Neural cell (in vitro differentiated cells): ENCODE measurements at regions not wholly inside any gene's neighbourhood (a gene's known extent, or its start where the extent isn't known, plus 50 kb on each side); places are given as distances from the start of the nearest gene placed in this dataset.

Experiments used
- EZH2 ChIP-seq: fragments of 200-600, 300-800 bp; shearing (Covaris generic), sonication (generic); IDR thresholded peaks from 2 replicates; pipeline ENCODE4 v1.6.1; 2014; ENCODE audit warnings: antibody characterized with exemption, low read length, borderline replicate concordance, mild to moderate bottlenecking; ENCODE audit not compliant: insufficient read depth, poor library complexity, severe bottlenecking
- POLR2AphosphoS5 ChIP-seq: IDR thresholded peaks from 2 replicates; pipeline ENCODE4 v1.6.1; 2012
- RAD21 ChIP-seq: fragments of 450-650 bp; conservative IDR thresholded peaks from 2 replicates; pipeline ENCODE4 v1.6.1; 2014; ENCODE audit warnings: antibody characterized with exemption, mild to moderate bottlenecking, moderate library complexity
- SMC3 ChIP-seq: fragments of 450-650 bp; conservative IDR thresholded peaks from 2 replicates; pipeline ENCODE4 v1.6.1; 2014; ENCODE audit warnings: antibody characterized with exemption, mild to moderate bottlenecking, moderate library complexity; ENCODE audit not compliant: poor library complexity
- TAF1 ChIP-seq: IDR thresholded peaks from 2 replicates; pipeline ENCODE4 v1.6.1; 2012; ENCODE audit warnings: low read depth
- TF ChIP-seq, protein P1 (sequence below): fragments of 450-650 bp; IDR thresholded peaks from 2 replicates; pipeline ENCODE4 v1.5.1; 2014; ENCODE audit warnings: antibody characterized with exemption, mild to moderate bottlenecking, moderate library complexity; ENCODE audit not compliant: poor library complexity, severe bottlenecking
- TF ChIP-seq, protein P2 (sequence below): IDR thresholded peaks from 2 replicates; pipeline ENCODE4 v1.6.1; 2012; ENCODE audit warnings: borderline replicate concordance

DNA sequence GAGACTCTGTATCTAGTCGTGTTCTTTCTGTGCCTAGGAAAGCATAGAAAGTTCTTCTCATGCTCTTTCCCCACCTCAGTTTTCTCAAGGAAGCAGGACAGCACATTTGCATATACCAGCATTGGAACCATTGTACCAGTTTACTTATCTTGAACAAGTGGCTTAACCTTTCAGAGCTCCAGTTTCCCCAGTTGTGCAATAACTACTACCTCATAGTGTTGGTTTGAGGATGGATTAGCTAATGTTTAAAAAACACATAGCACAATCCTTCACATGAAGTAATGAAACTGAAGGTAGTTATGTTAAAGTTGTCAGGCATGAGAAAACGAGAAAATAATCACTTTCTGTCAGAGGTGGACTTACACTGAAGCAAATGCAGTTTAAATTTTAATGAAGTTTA, 92.2 kb upstream of the H2AZ1 start:
- no peak for TF ChIP-seq EZH2
- no peak for TF ChIP-seq SMC3
- TF ChIP-seq, protein P1, sequence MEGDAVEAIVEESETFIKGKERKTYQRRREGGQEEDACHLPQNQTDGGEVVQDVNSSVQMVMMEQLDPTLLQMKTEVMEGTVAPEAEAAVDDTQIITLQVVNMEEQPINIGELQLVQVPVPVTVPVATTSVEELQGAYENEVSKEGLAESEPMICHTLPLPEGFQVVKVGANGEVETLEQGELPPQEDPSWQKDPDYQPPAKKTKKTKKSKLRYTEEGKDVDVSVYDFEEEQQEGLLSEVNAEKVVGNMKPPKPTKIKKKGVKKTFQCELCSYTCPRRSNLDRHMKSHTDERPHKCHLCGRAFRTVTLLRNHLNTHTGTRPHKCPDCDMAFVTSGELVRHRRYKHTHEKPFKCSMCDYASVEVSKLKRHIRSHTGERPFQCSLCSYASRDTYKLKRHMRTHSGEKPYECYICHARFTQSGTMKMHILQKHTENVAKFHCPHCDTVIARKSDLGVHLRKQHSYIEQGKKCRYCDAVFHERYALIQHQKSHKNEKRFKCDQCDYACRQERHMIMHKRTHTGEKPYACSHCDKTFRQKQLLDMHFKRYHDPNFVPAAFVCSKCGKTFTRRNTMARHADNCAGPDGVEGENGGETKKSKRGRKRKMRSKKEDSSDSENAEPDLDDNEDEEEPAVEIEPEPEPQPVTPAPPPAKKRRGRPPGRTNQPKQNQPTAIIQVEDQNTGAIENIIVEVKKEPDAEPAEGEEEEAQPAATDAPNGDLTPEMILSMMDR = no peak
- no peak for TF ChIP-seq RAD21
- TF ChIP-seq, protein P2, sequence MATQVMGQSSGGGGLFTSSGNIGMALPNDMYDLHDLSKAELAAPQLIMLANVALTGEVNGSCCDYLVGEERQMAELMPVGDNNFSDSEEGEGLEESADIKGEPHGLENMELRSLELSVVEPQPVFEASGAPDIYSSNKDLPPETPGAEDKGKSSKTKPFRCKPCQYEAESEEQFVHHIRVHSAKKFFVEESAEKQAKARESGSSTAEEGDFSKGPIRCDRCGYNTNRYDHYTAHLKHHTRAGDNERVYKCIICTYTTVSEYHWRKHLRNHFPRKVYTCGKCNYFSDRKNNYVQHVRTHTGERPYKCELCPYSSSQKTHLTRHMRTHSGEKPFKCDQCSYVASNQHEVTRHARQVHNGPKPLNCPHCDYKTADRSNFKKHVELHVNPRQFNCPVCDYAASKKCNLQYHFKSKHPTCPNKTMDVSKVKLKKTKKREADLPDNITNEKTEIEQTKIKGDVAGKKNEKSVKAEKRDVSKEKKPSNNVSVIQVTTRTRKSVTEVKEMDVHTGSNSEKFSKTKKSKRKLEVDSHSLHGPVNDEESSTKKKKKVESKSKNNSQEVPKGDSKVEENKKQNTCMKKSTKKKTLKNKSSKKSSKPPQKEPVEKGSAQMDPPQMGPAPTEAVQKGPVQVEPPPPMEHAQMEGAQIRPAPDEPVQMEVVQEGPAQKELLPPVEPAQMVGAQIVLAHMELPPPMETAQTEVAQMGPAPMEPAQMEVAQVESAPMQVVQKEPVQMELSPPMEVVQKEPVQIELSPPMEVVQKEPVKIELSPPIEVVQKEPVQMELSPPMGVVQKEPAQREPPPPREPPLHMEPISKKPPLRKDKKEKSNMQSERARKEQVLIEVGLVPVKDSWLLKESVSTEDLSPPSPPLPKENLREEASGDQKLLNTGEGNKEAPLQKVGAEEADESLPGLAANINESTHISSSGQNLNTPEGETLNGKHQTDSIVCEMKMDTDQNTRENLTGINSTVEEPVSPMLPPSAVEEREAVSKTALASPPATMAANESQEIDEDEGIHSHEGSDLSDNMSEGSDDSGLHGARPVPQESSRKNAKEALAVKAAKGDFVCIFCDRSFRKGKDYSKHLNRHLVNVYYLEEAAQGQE = no peak
- TF ChIP-seq POLR2AphosphoS5 = no peak
- no peak for TF ChIP-seq TAF1
